T1000 (cell line): ENCODE measurements at regions not wholly inside any gene's neighbourhood (a gene's known extent, or its start where the extent isn't known, plus 50 kb on each side); places are given as distances from the start of the nearest gene placed in this dataset.
"Not testable (repeated sequence)": the region's sequence is repeated elsewhere in the genome, so short reads cannot be mapped to it uniquely, and the experiment has no call there.

Source experiments
- DNase-seq: peaks from one replicate; lab custom pipeline; 2025; ENCODE audit warnings: mixed read lengths; lab: John Stamatoyannopoulos, UW

- no peak for DNase-seq
Observed at GRCh38 chr4:52372747-52373146, 286.4 kb downstream of the USP46 start.

- DNase-seq = no peak
Observed at GRCh38 chr4:52373650-52374049, 285.5 kb downstream of the USP46 start.

GRCh38 chr4:52374877-52375276 lies 284.2 kb downstream of the USP46 start:
- DNase-seq = no peak

- DNase-seq = no peak
Observed at GRCh38 chr4:52376132-52376704, 282.9 kb downstream of the USP46 start.

- no peak for DNase-seq
Observed at GRCh38 chr4:52377563-52377962, 281.5 kb downstream of the USP46 start.

GRCh38 chr4:52407545-52407944 lies 251.6 kb downstream of the USP46 start:
- DNase-seq = no peak

- no peak for DNase-seq
Observed at GRCh38 chr4:52408032-52408431, 251.1 kb downstream of the USP46 start.

- no peak for DNase-seq
Observed at GRCh38 chr4:52408471-52408870, 250.6 kb downstream of the USP46 start.

- DNase-seq = not testable (repeated sequence)
Observed at GRCh38 chr4:52409766-52410165, 249.3 kb downstream of the USP46 start.

- DNase-seq = no peak
Observed at GRCh38 chr4:52410971-52411370, 248.1 kb downstream of the USP46 start.

GRCh38 chr4:52420330-52420729 lies 238.8 kb downstream of the USP46 start:
- no peak for DNase-seq

GRCh38 chr4:52421811-52422213 lies 237.3 kb downstream of the USP46 start:
- no peak for DNase-seq

- no peak for DNase-seq
Observed at GRCh38 chr4:52423967-52424366, 235.1 kb downstream of the USP46 start.

GRCh38 chr4:52425751-52426326 lies 233.3 kb downstream of the USP46 start:
- no peak for DNase-seq

- DNase-seq = no peak
Observed at GRCh38 chr4:52431410-52431809, 227.7 kb downstream of the USP46 start.

- DNase-seq = no peak
Observed at GRCh38 chr4:52431869-52432268, 227.2 kb downstream of the USP46 start.

- not testable (repeated sequence) for DNase-seq
Observed at GRCh38 chr4:52442524-52442923, 216.6 kb downstream of the USP46 start.

- no peak for DNase-seq
Observed at GRCh38 chr4:52472444-52472843, 186.7 kb downstream of the USP46 start.

- DNase-seq = no peak
Observed at GRCh38 chr4:52477191-52477780, 181.8 kb downstream of the USP46 start.

GRCh38 chr4:52483186-52483890 lies 175.8 kb downstream of the USP46 start:
- DNase-seq = no peak

- DNase-seq = no peak
Observed at GRCh38 chr4:52507774-52508173, 151.3 kb downstream of the USP46 start.

- no peak for DNase-seq
Observed at GRCh38 chr4:52510939-52511565, 148.0 kb downstream of the USP46 start.

- DNase-seq = no peak
Observed at GRCh38 chr4:52511825-52512224, 147.3 kb downstream of the USP46 start.
